Activated CD4-positive, alpha-beta T cell treated with anti-CD3 and anti-CD28 coated beads, Interleukin-2, amount 50 U/mL, for 4 hours (primary cell): ENCODE measurements at regions not wholly inside any gene's neighbourhood (a gene's known extent, or its start where the extent isn't known, plus 50 kb on each side); places are given as distances from the start of the nearest gene placed in this dataset.
"Not testable (repeated sequence)": the region's sequence is repeated elsewhere in the genome, so short reads cannot be mapped to it uniquely, and the experiment has no call there.

Experiments
- DNase-seq, 2 experiments: peaks; one replicate each; pipeline ENCODE4 v3.0.0-alpha.2; 2020

DNA sequence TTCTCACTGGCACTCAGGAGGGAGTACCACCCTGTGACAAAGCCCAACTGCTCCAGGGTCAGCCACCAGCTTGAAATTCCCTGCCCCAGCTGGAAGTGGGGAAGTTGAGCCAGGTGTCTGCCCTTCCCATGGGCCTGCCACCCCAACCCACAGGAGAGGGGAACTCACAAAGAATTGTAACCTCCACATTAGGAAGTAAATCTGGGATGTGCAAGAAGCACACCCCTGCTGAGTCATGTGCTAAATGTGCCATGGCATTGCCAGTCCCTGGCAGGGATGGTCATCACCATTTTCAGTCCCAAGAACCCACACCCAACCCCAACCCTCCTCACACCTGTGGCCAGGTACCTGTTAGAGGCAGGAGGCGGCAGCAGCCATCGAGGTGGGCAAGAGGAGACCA is 165.2 kb upstream of the THBS1 start:
- DNase-seq = no peak

DNA sequence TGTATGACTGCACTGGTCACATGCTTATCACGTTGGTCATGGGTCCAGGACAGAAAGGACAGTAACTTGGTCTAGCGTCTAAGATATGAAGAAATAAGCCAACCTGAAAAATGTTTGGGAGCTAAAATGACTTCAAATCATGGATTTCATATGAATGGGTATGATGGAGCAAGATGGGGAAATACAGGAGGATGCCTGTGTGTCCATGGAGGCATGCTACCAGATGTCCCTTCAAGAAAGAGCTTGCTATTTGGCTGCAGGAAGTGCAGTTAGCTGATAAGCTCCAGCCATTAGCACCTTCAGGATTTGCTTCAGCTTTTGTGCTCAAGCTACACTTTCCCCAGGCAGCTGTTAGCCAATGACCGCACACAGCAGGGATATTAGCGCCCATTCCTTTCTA is 164.6 kb upstream of the THBS1 start:
- DNase-seq = no peak

DNA sequence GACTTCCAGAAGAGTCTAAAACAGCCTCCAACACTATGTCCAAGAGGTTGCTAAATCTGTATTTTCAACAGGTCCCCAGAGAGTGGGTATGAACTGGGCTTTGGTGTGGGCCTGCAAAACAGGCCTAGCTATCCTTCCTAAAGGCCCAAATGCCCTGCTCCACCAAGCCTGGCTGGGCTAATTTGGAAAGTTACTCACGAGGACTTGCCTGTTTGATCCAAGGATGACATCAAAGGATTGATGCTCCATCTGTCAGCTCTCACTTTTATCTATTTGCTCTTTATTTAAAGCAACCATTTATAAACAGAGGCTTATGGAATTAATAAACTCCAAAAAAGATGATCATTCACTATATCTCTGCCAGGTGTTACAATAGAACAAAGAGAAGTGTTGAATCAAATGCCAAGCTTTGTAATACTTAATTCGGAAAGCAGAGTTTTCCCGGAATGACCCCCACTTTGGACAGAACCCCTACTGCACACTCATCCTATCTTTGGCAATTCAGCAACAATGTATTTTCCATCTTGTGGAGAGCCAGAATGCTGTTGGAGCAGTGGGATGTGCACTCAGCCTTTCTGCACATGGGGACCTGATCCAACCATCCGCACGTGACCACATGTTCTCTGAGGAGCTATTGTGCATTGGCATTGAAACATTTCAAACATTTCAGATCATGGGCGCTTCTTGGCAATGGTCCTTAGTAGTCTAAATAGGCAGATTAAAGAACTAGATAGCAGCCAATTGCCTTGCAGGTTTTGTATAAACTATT is 163.3 kb upstream of the THBS1 start:
- no peak for DNase-seq

DNA sequence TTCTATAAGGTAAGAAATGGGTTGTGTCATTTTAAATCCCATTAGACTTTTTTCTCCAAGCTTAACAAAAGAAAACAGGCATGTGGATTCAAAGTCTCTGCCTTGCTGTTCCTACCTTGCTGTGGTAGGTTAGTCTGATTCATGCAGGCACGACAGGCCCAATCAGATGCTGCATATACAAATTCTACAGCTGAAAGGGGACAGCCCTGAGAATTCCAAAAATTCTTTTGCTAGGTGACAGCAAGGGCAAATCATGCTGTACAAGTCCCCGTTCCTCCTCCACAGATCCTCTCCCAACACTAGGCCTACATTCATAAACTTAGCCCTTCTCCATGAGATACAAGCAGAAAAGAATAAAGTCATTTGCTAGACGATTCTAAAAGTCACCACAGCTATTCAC is 161.2 kb upstream of the THBS1 start:
- DNase-seq = no peak

DNA sequence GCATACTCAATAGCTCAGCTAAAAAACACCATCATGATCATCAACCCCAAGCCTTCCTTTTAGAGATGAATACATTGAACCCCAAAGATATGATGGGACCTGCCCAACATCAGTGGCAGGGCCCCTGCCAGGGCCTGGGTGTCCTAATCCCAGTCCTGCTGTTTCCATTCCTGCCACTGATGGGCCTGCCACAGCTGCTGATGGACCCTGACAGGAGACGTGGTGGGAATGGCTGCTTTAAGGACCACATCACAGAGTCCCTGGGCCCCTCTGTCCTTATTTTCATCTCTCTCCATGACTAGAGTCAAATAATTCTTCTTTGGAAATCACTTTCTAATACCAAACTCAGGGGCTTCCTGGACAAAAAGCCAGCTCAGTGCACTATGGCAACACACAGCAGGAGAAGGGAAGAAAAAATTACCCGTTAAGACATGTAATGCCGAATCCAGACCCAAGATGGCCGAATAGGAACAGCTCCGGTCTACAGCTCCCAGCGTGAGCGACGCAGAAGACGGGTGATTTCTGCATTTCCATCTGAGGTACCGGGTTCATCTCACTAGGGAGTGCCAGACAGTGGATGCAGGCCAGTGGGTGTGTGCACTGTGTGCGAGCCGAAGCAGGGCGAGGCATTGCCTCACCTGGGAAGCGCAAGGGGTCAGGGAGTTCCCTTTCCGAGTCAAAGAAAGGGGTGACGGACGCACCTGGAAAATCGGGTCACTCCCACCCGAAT is 160.6 kb upstream of the THBS1 start:
- not testable (repeated sequence) for DNase-seq

DNA sequence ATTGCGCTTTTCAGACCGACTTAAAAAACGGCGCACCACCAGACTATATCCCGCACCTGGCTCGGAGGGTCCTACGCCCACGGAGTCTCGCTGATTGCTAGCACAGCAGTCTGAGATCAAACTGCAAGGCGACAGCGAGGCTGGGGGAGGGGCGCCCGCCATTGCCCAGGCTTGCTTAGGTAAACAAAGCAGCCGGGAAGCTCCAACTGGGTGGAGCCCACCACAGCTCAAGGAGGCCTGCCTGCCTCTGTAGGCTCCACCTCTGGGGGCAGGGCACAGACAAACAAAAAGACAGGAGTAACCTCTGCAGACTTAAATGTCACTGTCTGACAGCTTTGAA is 160.1 kb upstream of the THBS1 start:
- not testable (repeated sequence) for DNase-seq

DNA sequence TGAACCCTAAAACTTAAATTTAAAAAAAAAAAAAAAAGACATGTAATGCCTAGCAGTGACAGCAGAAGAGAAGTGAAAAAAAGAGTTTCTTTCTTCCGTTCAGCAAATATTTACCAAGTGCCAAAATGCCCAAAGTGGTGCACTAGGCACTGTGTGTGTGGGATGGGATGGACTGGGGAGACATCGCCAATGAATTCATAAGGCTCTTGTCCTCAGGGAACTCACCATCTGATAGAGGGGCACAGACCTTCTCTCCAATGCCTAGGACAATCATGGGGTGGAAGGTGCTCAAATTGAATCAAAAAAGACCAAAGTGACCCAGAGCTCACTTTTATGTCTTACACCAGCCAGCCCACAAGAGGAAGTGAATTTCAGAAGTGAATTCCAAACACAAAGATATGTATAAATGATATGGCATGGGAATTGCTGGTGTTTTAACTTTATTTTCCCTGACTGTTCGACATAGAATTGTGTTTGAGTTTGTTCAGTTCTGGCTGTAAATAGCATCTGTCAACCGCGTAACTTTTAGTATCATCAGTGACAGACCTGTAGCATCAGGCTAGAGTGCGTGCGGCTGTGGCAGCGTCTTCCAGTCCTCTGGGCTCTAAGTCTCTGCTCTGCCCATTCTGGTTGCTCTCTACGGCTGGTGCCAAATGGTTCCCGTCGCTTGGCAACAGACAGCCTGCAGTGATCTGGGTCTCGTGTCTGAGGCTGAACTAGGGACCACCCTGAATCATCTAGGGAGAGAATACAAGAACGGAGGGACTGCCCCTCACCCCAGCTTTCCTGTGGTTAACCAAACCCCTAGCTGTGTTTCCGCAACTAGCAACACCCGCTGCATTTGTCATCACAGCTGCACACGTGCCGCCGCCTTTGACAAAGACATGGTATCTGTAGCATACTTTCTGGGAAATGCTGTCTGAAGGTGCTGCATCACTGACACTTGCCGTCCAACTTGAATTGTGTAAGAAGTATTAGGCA is 154.0 kb upstream of the THBS1 start:
- DNase-seq = peak; percentile 48 to 51

DNA sequence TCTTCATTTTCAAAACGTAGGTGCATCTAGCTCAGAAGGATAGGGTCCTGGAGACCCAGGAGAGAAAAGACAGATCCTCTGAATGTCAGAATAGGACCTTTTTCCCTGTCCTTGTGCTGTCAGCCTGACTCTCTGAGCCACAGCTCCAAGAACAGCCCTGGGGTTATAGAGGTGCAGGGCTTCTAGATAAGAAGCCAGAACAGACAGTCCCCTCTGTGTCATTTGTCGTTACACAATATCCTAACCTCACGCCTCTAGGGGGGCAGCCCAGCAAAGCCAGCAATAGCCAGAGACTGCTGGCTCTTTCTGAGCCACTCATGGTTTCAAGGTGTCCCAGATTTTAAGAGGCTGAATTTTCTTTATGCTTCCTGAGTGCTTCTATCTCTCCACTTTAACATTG is 153.2 kb upstream of the THBS1 start:
- no peak for DNase-seq

DNA sequence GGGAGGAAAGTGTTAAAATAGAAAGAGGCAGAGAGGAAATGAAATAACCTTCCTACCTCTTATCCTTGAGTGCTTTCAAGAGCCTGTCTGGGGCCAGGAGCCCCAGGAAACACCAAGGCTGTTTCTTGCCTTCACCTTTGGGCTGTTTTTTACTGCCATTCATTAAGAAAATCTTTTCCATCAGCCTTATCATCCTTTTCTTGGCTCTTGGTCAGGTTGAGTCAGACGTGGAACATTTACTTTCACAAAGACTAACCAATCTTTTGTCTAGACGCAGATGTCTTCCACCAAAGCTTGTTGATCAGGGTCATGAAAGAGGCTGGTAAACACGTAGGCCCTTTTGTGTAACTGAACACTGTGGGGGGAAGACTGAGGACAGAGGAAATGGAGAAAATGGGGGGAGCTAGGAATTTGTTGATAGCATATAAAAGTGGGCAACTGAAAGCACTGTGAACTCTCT is 151.0 kb upstream of the THBS1 start:
- DNase-seq = no peak

DNA sequence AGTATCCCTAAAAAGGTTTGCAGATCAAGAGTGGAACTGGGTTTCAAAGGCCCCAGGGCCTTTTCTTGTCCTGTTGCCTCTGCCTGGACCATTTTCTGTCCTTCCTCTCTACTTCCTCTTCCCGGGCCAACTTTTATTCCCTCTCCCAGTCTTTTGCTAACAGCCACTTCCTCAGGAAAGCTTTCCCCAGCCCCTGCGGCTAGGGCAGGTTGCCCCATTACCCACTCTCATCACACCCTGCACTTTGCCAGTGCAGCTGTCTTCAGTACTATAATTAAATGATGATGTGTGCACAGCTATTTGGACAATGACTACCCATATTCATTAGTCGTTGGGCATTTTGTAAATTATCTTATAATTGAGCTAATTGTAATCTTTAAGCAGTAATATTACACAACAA is 150.5 kb upstream of the THBS1 start:
- no peak for DNase-seq

DNA sequence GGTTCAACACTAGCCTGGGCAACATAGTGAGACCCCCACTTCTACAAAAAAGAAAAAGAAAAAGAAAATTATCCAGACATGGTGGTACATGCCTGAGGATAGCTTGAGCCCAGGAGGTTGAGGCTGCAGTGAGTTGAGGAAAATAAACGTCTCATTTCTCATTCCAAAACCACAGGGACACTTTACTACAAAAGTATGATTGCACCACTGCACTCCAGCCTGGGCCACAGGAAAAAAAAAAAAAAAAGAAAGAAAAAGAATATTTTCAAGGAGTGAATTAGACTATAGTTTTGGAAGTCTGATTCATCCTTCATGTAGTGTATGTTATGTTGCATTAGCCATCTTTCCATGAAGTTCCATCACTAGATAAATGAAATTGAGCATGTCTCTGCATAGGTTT is 149.5 kb upstream of the THBS1 start:
- no peak for DNase-seq

DNA sequence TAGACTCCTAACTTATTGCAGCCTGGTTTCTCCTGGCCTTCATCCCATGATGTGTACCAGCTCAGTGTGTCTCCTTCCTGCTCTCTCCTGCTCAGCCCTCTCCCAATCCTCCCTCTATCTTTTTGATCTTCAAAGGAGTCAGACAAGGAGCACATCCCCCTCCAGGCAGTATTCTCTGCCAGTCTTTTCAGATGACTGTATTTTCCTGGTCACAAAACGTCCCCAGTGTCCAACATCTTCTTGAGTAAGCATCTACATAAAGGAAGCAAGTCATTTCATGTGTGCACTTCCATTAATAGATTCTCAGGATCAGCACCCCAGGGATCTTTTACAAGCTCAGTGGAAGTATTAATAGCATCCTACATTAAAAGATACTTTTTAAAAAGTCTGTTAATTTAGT is 148.9 kb upstream of the THBS1 start:
- no peak for DNase-seq

DNA sequence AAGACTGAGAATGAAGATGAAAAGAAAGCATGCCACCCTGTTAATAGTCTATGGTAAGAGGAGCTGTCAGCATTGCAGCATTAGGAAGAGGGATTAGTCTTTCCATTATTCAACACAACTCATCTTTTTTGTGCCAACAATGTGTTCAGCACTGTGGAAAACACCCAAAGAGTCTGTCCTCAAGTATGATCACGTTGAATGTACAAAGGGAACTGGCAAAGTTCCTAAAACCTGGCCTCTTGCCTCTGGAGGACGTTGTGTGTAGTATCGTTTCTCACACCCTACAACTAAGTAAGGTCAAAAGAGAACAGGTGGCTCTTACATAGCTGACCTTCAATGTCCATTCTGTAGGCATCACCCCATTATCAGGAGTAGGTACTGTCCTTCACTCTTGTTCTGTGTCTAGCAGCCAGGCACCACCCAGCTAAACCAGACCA is 147.9 kb upstream of the THBS1 start:
- no peak for DNase-seq

DNA sequence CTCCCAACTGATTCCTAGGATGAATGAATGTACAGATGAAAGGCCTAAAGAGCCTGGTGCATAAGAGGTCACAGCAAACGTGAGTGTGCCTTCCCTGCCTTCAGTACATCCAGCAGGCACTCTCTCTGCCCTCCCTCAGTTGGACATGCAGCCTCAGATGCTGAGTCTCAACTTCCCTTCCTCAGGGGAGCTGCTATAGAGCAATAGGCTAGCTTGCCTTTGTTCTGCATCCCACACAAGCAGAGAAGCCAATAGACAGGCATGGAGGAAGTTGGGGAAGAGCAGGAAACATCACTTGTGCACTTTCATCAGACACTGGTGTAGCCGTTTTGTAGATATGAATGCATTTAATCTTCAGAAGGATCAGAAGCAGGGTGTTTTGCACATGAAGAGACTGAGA is 147.5 kb upstream of the THBS1 start:
- DNase-seq = no peak

DNA sequence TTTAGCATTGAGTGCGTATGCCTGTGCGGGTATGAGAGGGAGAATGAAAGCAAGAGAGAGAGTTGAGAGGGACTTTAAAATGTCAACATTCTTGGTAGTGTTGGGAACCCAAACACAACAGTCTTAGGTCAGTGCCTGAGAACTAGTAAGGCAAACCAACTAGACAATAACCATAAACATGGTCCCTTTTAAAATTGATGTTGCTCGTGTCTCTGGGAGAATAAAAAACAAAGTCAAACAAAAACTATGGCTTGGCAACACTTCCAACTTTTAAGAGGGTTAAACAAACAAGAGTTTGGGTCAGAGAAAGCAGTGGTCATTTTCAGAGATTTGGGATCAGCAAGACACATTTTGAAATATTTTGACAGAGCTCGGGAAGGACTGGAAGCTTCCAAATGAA is 146.7 kb upstream of the THBS1 start:
- no peak for DNase-seq

DNA sequence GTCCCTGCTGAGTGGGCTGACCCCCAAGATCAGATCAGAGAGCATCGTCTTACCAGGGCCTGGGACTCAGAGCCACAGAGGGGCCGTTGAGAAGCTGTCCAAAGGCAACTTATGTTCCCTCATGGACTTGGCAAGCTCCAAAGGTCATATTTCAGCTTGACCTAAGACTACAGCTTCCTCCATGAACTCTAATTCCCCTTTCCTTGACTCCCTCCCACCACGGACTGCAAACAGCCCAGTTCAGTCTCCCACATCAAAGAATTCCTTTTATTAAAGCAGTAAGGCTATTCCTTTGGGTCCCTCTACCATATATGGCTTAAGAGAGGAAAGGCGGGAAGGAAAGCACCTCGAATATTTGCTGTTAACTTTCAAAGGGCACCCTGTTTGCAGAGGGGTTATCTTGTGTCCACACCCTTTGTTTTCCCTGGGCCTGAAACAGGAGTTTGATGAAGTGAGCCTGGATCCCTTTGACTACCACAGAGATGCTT is 146.1 kb upstream of the THBS1 start:
- DNase-seq = no peak

DNA sequence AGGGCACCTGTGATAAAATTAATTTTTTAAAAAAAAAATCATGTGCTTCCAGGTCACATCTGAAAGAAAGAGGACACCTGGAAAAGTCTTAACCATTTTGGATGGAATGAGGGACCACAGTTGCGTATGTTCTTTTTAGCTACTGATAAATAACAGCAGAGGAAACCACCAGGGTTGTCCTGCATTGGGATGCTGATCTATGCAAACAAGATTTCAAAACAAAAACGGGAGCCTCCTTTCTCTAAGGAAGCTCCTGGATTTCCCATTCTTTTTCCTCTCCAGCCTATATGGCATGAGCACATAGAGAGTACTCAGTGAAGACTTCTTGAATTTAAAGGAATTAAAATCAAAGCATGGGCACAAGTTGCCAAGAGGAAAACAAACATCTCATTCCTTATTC is 145.6 kb upstream of the THBS1 start:
- DNase-seq = no peak

DNA sequence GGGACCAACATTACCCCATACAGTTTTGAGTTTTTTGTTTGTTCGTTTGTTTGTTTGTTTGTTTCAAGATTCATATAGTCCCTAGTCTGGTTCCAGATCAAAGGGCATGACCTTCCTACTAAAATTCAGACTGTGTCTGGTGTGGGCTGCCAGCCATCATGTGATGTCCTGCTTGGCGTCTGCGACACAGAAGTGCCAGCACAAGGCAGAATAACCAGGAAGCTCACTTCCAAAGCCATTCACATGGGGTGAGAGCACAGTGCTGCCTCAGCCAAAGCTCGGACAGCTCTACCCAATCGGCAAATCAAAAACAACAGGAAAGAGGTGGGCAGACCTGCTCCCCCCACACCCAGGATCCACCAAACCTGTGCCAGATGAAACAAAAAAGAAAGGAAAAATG is 142.6 kb upstream of the THBS1 start:
- DNase-seq = no peak

DNA sequence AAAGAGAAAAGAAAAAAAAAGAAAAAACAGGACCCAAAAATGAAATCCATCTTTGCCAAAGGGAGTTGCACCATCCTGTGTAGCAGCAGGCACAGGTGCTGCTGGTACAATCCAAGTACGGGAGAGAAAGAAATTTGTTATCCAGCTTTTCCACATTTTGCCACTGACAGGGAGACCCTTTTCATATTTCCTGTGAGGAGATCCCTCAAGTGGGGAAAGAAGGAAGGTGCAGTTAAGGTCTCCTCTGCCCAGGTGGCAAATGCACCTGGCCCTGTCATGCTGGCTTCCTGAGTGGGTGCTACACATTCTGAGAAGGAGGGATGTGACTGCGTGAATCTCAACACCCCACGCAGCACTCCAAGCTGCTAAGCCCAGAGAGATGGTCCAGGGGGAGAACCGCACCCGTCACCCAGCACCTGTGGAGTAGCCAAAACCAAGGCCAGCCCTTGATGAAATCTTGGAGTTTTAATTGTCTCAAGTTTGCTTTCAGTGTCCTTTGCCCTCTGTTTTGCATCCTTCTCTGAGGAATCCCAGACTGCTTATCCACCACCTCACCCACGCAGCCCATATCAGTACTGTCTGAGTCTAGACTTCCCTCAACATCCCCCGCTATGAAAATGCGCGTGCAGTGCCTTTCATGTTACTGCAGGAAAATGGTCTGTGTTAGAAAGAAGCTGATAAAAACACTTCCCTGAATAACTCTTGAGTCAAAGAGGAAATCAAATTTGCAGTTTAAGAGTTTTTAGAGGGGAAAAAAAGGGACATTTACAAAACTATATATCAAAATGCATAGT is 141.9 kb upstream of the THBS1 start:
- no peak for DNase-seq

DNA sequence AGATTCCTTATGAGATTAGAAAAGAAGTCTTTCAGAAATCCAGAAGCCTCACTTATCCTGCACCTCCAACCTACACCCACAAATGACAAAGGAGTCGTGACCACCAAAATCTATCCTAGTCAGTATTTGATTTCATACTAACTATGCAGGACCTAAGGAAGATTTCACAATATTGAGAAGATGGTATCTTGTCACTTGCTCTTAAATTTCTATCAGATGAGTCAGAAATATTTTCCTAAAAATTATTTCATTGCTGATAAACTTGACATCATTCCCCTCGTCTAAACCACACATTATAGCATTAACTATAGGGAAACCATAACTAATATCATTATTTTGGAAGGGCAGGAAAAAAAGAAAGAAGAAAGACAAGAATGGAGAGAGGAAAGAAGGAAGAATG is 138.0 kb upstream of the THBS1 start:
- no peak for DNase-seq

DNA sequence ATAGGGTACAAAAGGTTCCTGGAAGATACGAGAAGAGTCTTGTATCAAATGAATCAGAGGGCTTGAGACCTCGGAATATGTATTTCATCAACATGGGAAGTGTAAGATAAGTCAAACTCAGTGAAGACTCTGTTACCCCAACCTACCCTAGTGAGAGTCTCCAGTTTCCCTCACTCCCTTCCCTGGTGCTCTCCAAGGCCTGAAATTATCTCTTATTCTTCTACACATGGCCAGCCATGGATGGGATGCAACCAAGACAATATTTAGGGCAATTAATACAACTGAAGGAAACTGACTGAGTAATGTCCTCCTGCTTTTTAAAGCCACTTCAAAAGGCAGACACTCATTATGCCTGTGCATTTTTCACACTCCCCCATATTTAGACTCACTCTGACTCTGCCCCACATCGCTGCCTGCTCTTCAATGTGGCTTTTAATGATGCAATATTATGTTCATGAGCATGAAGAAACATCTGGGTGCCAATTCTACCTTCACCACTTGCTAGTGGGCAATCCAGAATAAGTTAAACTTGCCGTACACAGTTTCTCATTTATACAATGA is 137.1 kb upstream of the THBS1 start:
- DNase-seq = no peak
